HG03135 (cell line): ENCODE measurements at regions not wholly inside any gene's neighbourhood (a gene's known extent, or its start where the extent isn't known, plus 50 kb on each side); places are given as distances from the start of the nearest gene placed in this dataset.
"Not testable (repeated sequence)": the region's sequence is repeated elsewhere in the genome, so short reads cannot be mapped to it uniquely, and the experiment has no call there.

Experiments
- ATAC-seq: cut with Tn5 transposase; IDR thresholded peaks from one replicate; pipeline ENCODE4 v1.9.1; 2021; ENCODE audit warnings: mild to moderate bottlenecking, moderate library complexity; ENCODE audit not compliant: unreplicated experiment

DNA sequence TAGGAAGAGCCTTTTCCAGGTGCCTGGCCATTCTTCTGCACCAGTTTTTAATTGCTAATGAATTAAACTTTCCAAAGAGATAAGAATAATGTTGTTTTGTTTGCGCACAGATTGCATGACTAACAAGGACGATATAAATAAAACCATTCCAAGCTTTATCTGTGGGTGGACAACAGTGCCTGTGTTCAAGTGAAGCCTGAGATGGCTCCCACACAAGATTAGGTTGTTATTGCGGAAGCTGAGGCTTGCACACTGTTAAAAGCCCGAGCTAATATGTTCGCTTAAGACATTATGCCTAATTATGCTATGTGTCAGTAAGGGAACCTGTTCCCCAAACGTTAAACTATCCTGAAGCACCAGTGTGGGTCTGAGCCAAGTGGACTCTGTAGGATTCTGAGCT is 58.5 kb upstream of the NBPF11 start:
- not testable (repeated sequence) for ATAC-seq

DNA sequence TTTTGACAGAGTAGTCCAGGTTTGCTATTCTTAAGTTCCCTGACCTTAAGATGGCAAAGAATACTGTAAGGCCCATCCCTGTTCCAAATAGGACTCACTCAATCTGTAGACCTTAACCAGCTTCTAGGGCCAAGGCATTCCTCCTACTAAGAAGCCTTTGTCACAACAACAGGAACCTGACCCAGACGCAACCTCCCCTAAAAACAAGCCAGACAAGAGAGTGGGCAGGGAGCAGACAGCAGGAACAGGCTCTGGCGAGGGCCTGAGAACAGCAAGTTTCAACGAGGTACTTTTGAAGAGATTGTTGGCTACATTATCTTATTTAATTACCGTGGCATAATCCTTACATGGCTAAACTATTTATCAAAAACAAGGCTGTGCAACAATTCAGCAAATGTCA is 58.1 kb upstream of the NBPF11 start:
- not testable (repeated sequence) for ATAC-seq

DNA sequence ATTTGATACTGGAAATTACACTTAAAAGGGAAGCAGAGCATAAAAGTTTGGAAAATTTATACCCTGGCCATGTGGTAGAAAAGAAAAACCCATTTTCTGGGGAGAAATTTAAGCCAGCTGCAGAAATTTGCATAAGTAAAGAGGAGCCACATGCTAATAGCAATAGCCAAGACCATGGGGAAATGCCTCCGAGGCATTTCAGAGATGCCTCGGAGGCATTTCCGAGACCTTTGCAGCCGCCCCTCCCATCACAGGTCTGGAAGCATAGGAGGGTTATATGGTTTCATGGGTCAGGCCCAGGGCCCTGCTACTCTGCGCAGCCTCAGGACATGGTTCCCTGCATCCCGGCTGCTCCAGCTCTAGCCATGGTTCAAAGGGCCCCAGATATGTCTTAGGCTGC is 49.9 kb upstream of the NBPF11 start:
- ATAC-seq: not testable (repeated sequence)
